ENCODE measurements at regions not wholly inside any gene's neighbourhood (a gene's known extent, or its start where the extent isn't known, plus 50 kb on each side); places are given as distances from the start of the nearest gene placed in this dataset.

DNA sequence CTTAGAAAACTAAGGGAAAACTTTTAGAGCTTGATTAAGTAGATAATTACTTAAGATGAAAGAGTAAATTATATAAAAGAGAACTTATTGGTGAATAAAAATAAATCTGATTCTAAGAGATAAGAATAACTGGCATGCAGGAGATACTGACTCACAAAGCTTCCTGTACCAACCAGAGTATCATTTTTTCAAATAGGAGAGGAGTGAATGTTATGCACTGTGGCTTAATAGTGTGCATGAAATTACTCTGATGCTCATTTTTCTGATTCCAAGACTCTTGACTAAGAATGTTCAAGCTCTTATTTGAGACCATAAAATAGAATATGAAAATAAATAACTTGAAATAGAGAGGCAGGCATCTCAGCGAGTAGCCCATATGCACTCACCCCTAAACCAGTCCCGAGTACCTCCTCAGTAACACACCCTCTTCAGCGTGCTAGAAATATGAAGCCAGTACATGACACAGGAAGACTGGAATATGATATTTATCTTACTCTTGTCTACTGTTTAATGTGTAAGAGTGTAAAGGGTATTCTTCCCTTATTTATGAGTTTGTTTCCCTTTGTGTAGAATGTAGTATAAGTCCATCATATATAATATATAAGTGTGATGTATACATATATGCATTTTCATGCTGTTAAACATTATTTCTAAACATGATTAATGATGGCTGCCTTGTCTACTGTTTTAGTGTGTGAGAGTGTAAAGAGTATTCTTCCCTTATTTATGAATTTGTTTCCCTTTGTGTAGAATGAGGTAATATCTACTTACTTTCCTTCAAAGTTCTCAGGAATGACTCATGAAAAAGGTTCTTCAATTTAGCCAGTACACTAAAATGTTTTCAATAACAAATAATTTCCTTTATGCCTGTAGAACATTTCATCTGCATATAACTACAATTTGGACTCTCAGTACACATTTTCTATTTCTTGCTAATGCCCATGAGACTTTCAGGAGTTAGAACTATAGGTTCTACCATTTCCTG is 99.2 kb upstream of the PALMD start:
- intact Hi-C loops (cut with micrococcal nuclease; ENCODE audit: unreplicated experiment), result no loop called here
- H3K36me3 ChIP-seq (ENCODE audit: insufficient read depth, low read length, poor library complexity, severe bottlenecking), result no peaks in the 10 kb centered on the region
- ChIA-PET POLR2A (ENCODE audit: low non-redundant PET) (no interaction called here), CTCF (no interaction called here)
- no peaks in the 10 kb centered on the region for H3K9me3 ChIP-seq (ENCODE audit: low read depth, low read length, poor library complexity, severe bottlenecking)
- no peak for DNase-seq (ENCODE audit: low spot score)
- H3K4me3 ChIP-seq (ENCODE audit: low read depth, low read length, poor library complexity, severe bottlenecking), result no peak overlapping the region
- no peaks in the 10 kb centered on the region for H3K27me3 ChIP-seq (replicated peaks; ENCODE audit: insufficient read depth, low read depth, low read length, poor library complexity)
- H3K27ac ChIP-seq (ENCODE audit: low read depth, low read length, poor library complexity, severe bottlenecking), result no peak overlapping the region
- BruUV-seq (replicated peaks), result no TSS peak
- H3K4me1 ChIP-seq (ENCODE audit: insufficient read depth, low read length, poor library complexity, severe bottlenecking), result peaks cover 7% of the 10 kb centered on the region
- TF ChIP-seq, protein P1, sequence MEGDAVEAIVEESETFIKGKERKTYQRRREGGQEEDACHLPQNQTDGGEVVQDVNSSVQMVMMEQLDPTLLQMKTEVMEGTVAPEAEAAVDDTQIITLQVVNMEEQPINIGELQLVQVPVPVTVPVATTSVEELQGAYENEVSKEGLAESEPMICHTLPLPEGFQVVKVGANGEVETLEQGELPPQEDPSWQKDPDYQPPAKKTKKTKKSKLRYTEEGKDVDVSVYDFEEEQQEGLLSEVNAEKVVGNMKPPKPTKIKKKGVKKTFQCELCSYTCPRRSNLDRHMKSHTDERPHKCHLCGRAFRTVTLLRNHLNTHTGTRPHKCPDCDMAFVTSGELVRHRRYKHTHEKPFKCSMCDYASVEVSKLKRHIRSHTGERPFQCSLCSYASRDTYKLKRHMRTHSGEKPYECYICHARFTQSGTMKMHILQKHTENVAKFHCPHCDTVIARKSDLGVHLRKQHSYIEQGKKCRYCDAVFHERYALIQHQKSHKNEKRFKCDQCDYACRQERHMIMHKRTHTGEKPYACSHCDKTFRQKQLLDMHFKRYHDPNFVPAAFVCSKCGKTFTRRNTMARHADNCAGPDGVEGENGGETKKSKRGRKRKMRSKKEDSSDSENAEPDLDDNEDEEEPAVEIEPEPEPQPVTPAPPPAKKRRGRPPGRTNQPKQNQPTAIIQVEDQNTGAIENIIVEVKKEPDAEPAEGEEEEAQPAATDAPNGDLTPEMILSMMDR (conservative IDR thresholded peaks at IDR 0.05; ENCODE audit: low read depth, low read length), result no peak
- TF ChIP-seq EZH2 (IDR thresholded peaks at IDR 0.05; ENCODE audit: borderline replicate concordance, low read depth, low read length, poor library complexity, severe bottlenecking), result no peak

DNA sequence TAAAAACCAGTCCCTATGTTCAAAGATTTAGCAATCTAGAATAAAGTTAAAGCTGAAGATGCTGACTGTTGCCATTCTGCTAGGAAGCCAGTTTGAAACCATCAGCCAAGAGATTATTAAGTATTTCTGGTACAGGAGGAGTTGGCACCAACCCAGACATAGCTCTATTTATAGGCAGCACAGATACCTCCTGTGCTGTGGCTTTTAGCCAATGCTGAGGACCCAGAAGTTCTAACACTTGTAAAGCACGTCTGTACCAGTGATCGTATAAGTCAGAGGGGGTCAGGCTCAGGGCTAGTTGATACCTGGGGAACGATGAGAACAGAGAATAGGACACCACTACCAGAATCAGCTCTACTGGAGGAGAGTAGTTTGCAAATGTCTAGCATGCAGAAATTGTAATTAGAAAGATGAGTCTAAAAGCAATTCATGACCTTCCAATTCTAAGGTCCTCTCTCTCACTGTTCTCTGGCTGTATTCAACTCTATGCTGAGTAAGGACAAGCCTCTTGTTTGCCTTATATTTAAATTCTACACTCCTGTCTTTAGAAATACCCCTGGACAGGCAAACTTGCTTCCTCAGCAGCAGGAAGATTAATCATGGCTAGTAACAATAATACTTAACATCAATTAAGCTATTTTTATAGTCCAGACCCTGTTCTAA is 96.8 kb upstream of the PALMD start:
- Histone ChIP-seq H3K9me3 (ENCODE audit: low read depth, low read length, poor library complexity, severe bottlenecking) (no peaks in the 10 kb centered on the region), H3K36me3 (ENCODE audit: insufficient read depth, low read length, poor library complexity, severe bottlenecking) (no peaks in the 10 kb centered on the region), H3K27ac (ENCODE audit: low read depth, low read length, poor library complexity, severe bottlenecking) (no peak overlapping the region), H3K4me3 (ENCODE audit: low read depth, low read length, poor library complexity, severe bottlenecking) (no peak overlapping the region), H3K27me3 (replicated peaks; ENCODE audit: insufficient read depth, low read depth, low read length, poor library complexity) (no peaks in the 10 kb centered on the region), H3K4me1 (ENCODE audit: insufficient read depth, low read length, poor library complexity, severe bottlenecking) (peaks cover 7% of the 10 kb centered on the region)
- intact Hi-C loops (cut with micrococcal nuclease; ENCODE audit: unreplicated experiment), result no loop called here
- POLR2A ChIA-PET (ENCODE audit: low non-redundant PET), result no interaction called here
- BruUV-seq (replicated peaks), result no TSS peak
- CTCF ChIA-PET, result no interaction called here
- peak; percentile 23 for DNase-seq (ENCODE audit: low spot score)
- TF ChIP-seq, protein P1 (conservative IDR thresholded peaks at IDR 0.05; ENCODE audit: low read depth, low read length), result no peak
- TF ChIP-seq EZH2 (IDR thresholded peaks at IDR 0.05; ENCODE audit: borderline replicate concordance, low read depth, low read length, poor library complexity, severe bottlenecking), result no peak

DNA sequence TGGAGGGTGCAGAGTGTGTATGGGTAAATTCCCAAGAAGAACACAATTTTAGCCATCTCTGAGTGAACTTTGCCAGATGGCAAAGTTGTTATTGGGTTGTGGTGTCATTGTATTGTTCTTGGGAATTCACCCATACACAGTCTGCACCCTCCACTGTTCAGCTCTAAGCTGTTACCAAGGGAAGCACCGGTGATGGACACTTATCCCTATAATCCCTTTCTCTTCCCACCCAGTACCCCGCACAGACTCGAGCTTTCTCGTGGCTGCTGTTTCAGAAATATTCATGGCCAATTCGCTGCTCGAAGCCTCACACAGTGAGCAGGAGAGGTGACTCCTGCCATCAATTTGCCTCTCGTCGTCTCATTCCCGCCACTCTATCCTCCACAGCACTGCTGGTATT is 95.7 kb upstream of the PALMD start:
- Histone ChIP-seq H3K36me3 (ENCODE audit: insufficient read depth, low read length, poor library complexity, severe bottlenecking) (no peaks in the 10 kb centered on the region), H3K4me3 (ENCODE audit: low read depth, low read length, poor library complexity, severe bottlenecking) (no peak overlapping the region), H3K9me3 (ENCODE audit: low read depth, low read length, poor library complexity, severe bottlenecking) (no peaks in the 10 kb centered on the region), H3K27me3 (replicated peaks; ENCODE audit: insufficient read depth, low read depth, low read length, poor library complexity) (no peaks in the 10 kb centered on the region), H3K27ac (ENCODE audit: low read depth, low read length, poor library complexity, severe bottlenecking) (no peak overlapping the region), H3K4me1 (ENCODE audit: insufficient read depth, low read length, poor library complexity, severe bottlenecking) (peaks cover 7% of the 10 kb centered on the region)
- intact Hi-C loops (cut with micrococcal nuclease; ENCODE audit: unreplicated experiment), result no loop called here
- ChIA-PET CTCF (no interaction called here), POLR2A (ENCODE audit: low non-redundant PET) (no interaction called here)
- no peak for TF ChIP-seq EZH2 (IDR thresholded peaks at IDR 0.05; ENCODE audit: borderline replicate concordance, low read depth, low read length, poor library complexity, severe bottlenecking)
- TF ChIP-seq, protein P1 (conservative IDR thresholded peaks at IDR 0.05; ENCODE audit: low read depth, low read length), result no peak
- BruUV-seq (replicated peaks), result no TSS peak
- DNase-seq (ENCODE audit: low spot score), result no peak

Measured in A673 (cell line).